Inflammatory macrophage treated with lipopolysaccharide for 1 hour (primary cell): ENCODE measurements at regions not wholly inside any gene's neighbourhood (a gene's known extent, or its start where the extent isn't known, plus 50 kb on each side); places are given as distances from the start of the nearest gene placed in this dataset.
A peak's percentile ranks its signal among the peaks of the same experiment; 100 is the strongest.
"Not testable (repeated sequence)": the region's sequence is repeated elsewhere in the genome, so short reads cannot be mapped to it uniquely, and the experiment has no call there.

ENCODE experiments used
- DNase-seq, 2 donors: peaks; one replicate each; pipeline ENCODE4 v3.0.0-alpha.2; 2020 to 2022

- no peak for DNase-seq
Measured at GRCh38 chr6:132198040-132198439, 203.2 kb downstream of the MOXD1 start.

GRCh38 chr6:132194529-132194928, 206.7 kb downstream of the MOXD1 start:
- DNase-seq: no peak

GRCh38 chr6:132192631-132193030, 208.6 kb downstream of the MOXD1 start:
- no peak for DNase-seq

GRCh38 chr6:132190815-132191175, 210.5 kb downstream of the MOXD1 start:
- DNase-seq: no peak

GRCh38 chr6:132190097-132190814, 211.0 kb downstream of the MOXD1 start:
- DNase-seq: no peak

- peak; percentile 44 to 46 for DNase-seq
Measured at GRCh38 chr6:132188556-132189264, 212.6 kb downstream of the MOXD1 start.

GRCh38 chr6:132187816-132188215, 213.5 kb downstream of the MOXD1 start:
- DNase-seq: no peak

- not testable (repeated sequence) for DNase-seq
Measured at GRCh38 chr6:132184966-132185365, 216.3 kb downstream of the MOXD1 start.

- no peak for DNase-seq
Measured at GRCh38 chr6:132179955-132180354, 221.3 kb downstream of the MOXD1 start.

- DNase-seq: no peak
Measured at GRCh38 chr6:132174919-132175318, 223.7 kb upstream of the CCN2 start.

GRCh38 chr6:132168961-132169360, 217.8 kb upstream of the CCN2 start:
- no peak for DNase-seq

- no peak for DNase-seq
Measured at GRCh38 chr6:132167929-132168892, 217.0 kb upstream of the CCN2 start.

- DNase-seq: no peak
Measured at GRCh38 chr6:132166526-132167051, 215.4 kb upstream of the CCN2 start.

- DNase-seq: no peak
Measured at GRCh38 chr6:132165677-132166076, 214.5 kb upstream of the CCN2 start.

- no peak for DNase-seq
Measured at GRCh38 chr6:132161283-132161682, 210.1 kb upstream of the CCN2 start.

GRCh38 chr6:132153221-132153898, 202.2 kb upstream of the CCN2 start:
- DNase-seq: no peak

- no peak for DNase-seq
Measured at GRCh38 chr6:132147530-132148011, 196.4 kb upstream of the CCN2 start.

- DNase-seq: no peak
Measured at GRCh38 chr6:132144456-132144855, 193.3 kb upstream of the CCN2 start.

- no peak for DNase-seq
Measured at GRCh38 chr6:132143258-132143657, 192.1 kb upstream of the CCN2 start.

GRCh38 chr6:132142768-132143167, 191.6 kb upstream of the CCN2 start:
- DNase-seq: no peak

- no peak for DNase-seq
Measured at GRCh38 chr6:132142308-132142707, 191.1 kb upstream of the CCN2 start.

GRCh38 chr6:132140189-132140588, 189.0 kb upstream of the CCN2 start:
- no peak for DNase-seq
